GM12878 (cell line): ENCODE measurements at regions not wholly inside any gene's neighbourhood (a gene's known extent, or its start where the extent isn't known, plus 50 kb on each side); places are given as distances from the start of the nearest gene placed in this dataset.

Experiments used
- ATAC-seq: fragments of 200-7000 bp; cut with Tn5 transposase; 3 replicates; pipeline ENCODE4 v1.9.1; 2020; ENCODE audit warnings: mild to moderate bottlenecking, moderate library complexity
- BruUV-seq: library from RNA; stranded (reverse); fragments of 400-500 nt; replicated peaks from 2 replicates; lab custom pipeline; 2021; lab: Mats Ljungman, UMichigan
- CTCF ChIA-PET: fragments of 300-600 bp; sonication (Branson Sonifier 250); formaldehyde crosslinking; extraction: SDS; loops from one replicate; lab custom pipeline; 2021; ENCODE audit warnings: inconsistent platforms; lab: Yijun Ruan, JAX
- POLR2A ChIA-PET: fragments of 350-600 bp; formaldehyde crosslinking; extraction: SDS; loops from one replicate; lab custom pipeline; 2021; ENCODE audit warnings: inconsistent platforms; lab: Charles Lee
- RAD21 ChIA-PET: fragments of 300-600 bp; sonication (Branson Sonifier 250); formaldehyde crosslinking; loops from one replicate; lab custom pipeline; 2023; ENCODE audit warnings: antibody characterized with exemption; ENCODE audit not compliant: unreplicated experiment; lab: Charles Lee
- SMC1A ChIA-PET: fragments of 300-600 bp; sonication (Branson Sonifier 250); formaldehyde crosslinking; loops from one replicate; lab custom pipeline; 2023; ENCODE audit not compliant: unreplicated experiment, uncharacterized antibody; lab: Charles Lee
- DNase-seq: peaks from one replicate; pipeline ENCODE4 v3.0.0-alpha.2; 2011; ENCODE audit warnings: low read depth, low spot score
- FAIRE-seq: peaks from 3 replicates; lab custom pipeline; 2011; peaks lifted over from hg19 to GRCh38; lab: Jason Lieb, UNC
- H2AFZ ChIP-seq: 2 replicates; pipeline ENCODE4 v1.6.0; 2011; ENCODE audit warnings: low read depth, low read length, control low read depth; ENCODE audit not compliant: control insufficient read depth
- H3K27ac ChIP-seq: 2 replicates; pipeline ENCODE4 v1.5.1; 2011; ENCODE audit warnings: control low read depth; ENCODE audit not compliant: control insufficient read depth, insufficient read depth
- H3K27me3 ChIP-seq, 2 experiments: replicated peaks in 1 of 2; 2 replicates each; pipeline versions ENCODE4 v1.6.0 to v1.6.1; 2011; ENCODE audit warnings: low read length in 1 of 2; ENCODE audit not compliant: control insufficient read depth in 2 of 2, insufficient read depth in 2 of 2
- H3K36me3 ChIP-seq, 2 experiments: 2 replicates each; pipeline ENCODE4 v1.5.1; 2011; ENCODE audit warnings: low read length in 1 of 2; ENCODE audit not compliant: control insufficient read depth in 2 of 2, insufficient read depth in 2 of 2
- H3K4me1 ChIP-seq: 2 replicates; pipeline ENCODE4 v1.6.1; 2011; ENCODE audit warnings: mild to moderate bottlenecking, low read length, moderate library complexity, mixed read lengths; ENCODE audit not compliant: control insufficient read depth, insufficient read depth
- H3K4me2 ChIP-seq: 2 replicates; pipeline ENCODE4 v1.6.0; 2011; ENCODE audit warnings: control low read depth; ENCODE audit not compliant: control insufficient read depth, insufficient read depth
- H3K4me3 ChIP-seq: fragments of 200-600 bp; sonication (generic); 2 replicates; pipeline ENCODE4 v1.5.1; 2016
- H3K79me2 ChIP-seq: 2 replicates; pipeline ENCODE4 v1.6.0; 2011; ENCODE audit warnings: low read length; ENCODE audit not compliant: control insufficient read depth, insufficient read depth
- H3K9ac ChIP-seq: 2 replicates; pipeline ENCODE4 v1.8.0; 2011; ENCODE audit warnings: low read length, control low read depth, mixed read lengths; ENCODE audit not compliant: control insufficient read depth, insufficient read depth
- H3K9me3 ChIP-seq: replicated peaks from 3 replicates; pipeline ENCODE4 v1.5.1; 2011; ENCODE audit warnings: mild to moderate bottlenecking, low read length; ENCODE audit not compliant: control insufficient read depth, insufficient read depth
- H4K20me1 ChIP-seq: 2 replicates; pipeline ENCODE4 v1.6.0; 2011; ENCODE audit not compliant: control insufficient read depth, insufficient read depth
- BMI1 ChIP-seq: fragments of 450-650 bp; IDR thresholded peaks from 2 replicates; pipeline ENCODE4 v1.6.1; 2016; ENCODE audit warnings: mild to moderate bottlenecking, moderate library complexity, borderline replicate concordance
- CBX3 ChIP-seq: fragments of 200-600 bp; sonication (generic); IDR thresholded peaks from 2 replicates; pipeline ENCODE4 v1.6.1; 2016; ENCODE audit warnings: low read depth, borderline replicate concordance
- CREM ChIP-seq: IDR thresholded peaks from 2 replicates; pipeline ENCODE4 v1.6.1; 2014; ENCODE audit warnings: antibody characterized with exemption, low read depth
- HDAC2 ChIP-seq: fragments of 200-600 bp; sonication (generic); IDR thresholded peaks from 2 replicates; pipeline ENCODE4 v1.6.1; 2017
- NFIC ChIP-seq: IDR thresholded peaks from 2 replicates; pipeline ENCODE4 v1.6.1; 2012; ENCODE audit warnings: low read depth, mild to moderate bottlenecking, inconsistent platforms, low read length, moderate library complexity
- POLR2AphosphoS2 ChIP-seq: IDR thresholded peaks from 2 replicates; pipeline ENCODE4 v1.6.1; 2011; ENCODE audit warnings: low read depth, mild to moderate bottlenecking, low read length, improper control_type of control experiment, moderate library complexity
- RAD21 ChIP-seq: IDR thresholded peaks from 2 replicates; pipeline ENCODE4 v1.6.1; 2011; ENCODE audit warnings: mild to moderate bottlenecking, low read depth, low read length, moderate library complexity; ENCODE audit not compliant: insufficient read depth
- SREBF2 ChIP-seq: IDR thresholded peaks from 2 replicates; pipeline ENCODE4 v1.6.1; 2012; ENCODE audit warnings: mild to moderate bottlenecking, low read length
- ZNF687 ChIP-seq: fragments of 450-650 bp; IDR thresholded peaks from 2 replicates; pipeline ENCODE4 v1.6.1; 2017; ENCODE audit warnings: mild to moderate bottlenecking, moderate library complexity
- WGBS: methylation state at CpG from one replicate; pipeline ENCODE4 v1.1.6; 2016; ENCODE audit warnings: low lambda C conversion rate; ENCODE audit not compliant: insufficient replicate concordance, insufficient coverage; ENCODE audit errors: missing lambda C conversion rate; 5-methylcytosine and 5-hydroxymethylcytosine counted together
- in situ Hi-C: fragments of 300-500 bp; cut with MboI; formaldehyde crosslinking; loops from 9 replicates; pipeline ENCODE4 v1.14.3; 2018; ENCODE audit warnings: mixed read lengths
- intact Hi-C: fragments of 100-400 bp; cut with micrococcal nuclease; formaldehyde crosslinking; loops from one replicate; pipeline ENCODE4 v1.14.2; 2022; ENCODE audit not compliant: unreplicated experiment

- Histone ChIP-seq H3K36me3 (no peaks in the 10 kb centered on the region), H3K9me3 (no peaks in the 10 kb centered on the region; the same call in 2 of the 3 replicates), H3K4me2 (no peak overlapping the region), H2AFZ (no peak overlapping the region), H3K4me3 (no peak overlapping the region), H3K4me1 (no peaks in the 10 kb centered on the region), H3K79me2 (no peaks in the 10 kb centered on the region), H4K20me1 (no peaks in the 10 kb centered on the region), H3K27ac (no peak overlapping the region), H3K27me3 (no peaks in the 10 kb centered on the region), H3K9ac (no peak overlapping the region)
- TF ChIP-seq HDAC2 (no peak), CBX3 (no peak), CREM (no peak), SREBF2 (no peak), BMI1 (no peak), ZNF687 (no peak), NFIC (no peak), RAD21 (no peak), POLR2AphosphoS2 (no peak)
- in situ Hi-C loops (no loop called here), intact Hi-C loops (no loop called here)
- 73% methylated on average over 23 of the region's 23 CpGs for WGBS
- ChIA-PET CTCF (no interaction called here), RAD21 (no interaction called here), POLR2A (no interaction called here), SMC1A (no interaction called here)
- DNase-seq (no peak), FAIRE-seq (no peak), ATAC-seq (no peak)
- no TSS peak for BruUV-seq
These were observed 386.7 kb downstream of the BRD1 start for GRCh38 chr22:49440931-49441330.
